ENCODE measurements at regions not wholly inside any gene's neighbourhood (a gene's known extent, or its start where the extent isn't known, plus 50 kb on each side); places are given as distances from the start of the nearest gene placed in this dataset.

- TF ChIP-seq CTCF (IDR thresholded peaks at IDR 0.05 in 2 of 3, conservative IDR thresholded peaks at IDR 0.05 in 1 of 3; ENCODE audit: borderline replicate concordance in 1 of 3, insufficient read depth in 1 of 3, low read depth in 2 of 3, low read length in 2 of 3) (no peak), YY1 (IDR thresholded peaks at IDR 0.05; ENCODE audit: extremely low read depth, insufficient replicate concordance, low read depth, low read length) (no peak), POLR2AphosphoS5 (IDR thresholded peaks at IDR 0.05; ENCODE audit: low read depth, low read length) (no peak), RAD21 (IDR thresholded peaks at IDR 0.05; ENCODE audit: low read depth) (no peak), EZH2phosphoT487 (IDR thresholded peaks at IDR 0.05; ENCODE audit: borderline replicate concordance) (no peak), TCF7L2 (IDR thresholded peaks at IDR 0.05; ENCODE audit: borderline replicate concordance, extremely low read depth, insufficient read depth, insufficient read length) (no peak), SRF (IDR thresholded peaks at IDR 0.05; ENCODE audit: low read depth) (no peak), EZH2 (IDR thresholded peaks at IDR 0.05) (no peak), POLR2A (IDR thresholded peaks at IDR 0.05; ENCODE audit: borderline replicate concordance, extremely low read depth, insufficient read depth, insufficient read length) (no peak), JUND (IDR thresholded peaks at IDR 0.05) (no peak), CEBPB (IDR thresholded peaks at IDR 0.05; ENCODE audit: low read depth) (no peak)
These were observed 259.9 kb upstream of the ARHGAP20 start for GRCh38 chr11:110972106-110972505.
